Esophagus squamous epithelium (tissue), 4 donors: ENCODE measurements at regions not wholly inside any gene's neighbourhood (a gene's known extent, or its start where the extent isn't known, plus 50 kb on each side); places are given as distances from the start of the nearest gene placed in this dataset.

Experiments
- POLR2A ChIP-seq, 4 donors: fragments of 450-650 bp; IDR thresholded peaks; one replicate each; pipeline ENCODE4 v1.6.1; 2017; ENCODE audit warnings: antibody characterized with exemption in 4 of 4, mild to moderate bottlenecking in 4 of 4, moderate library complexity in 3 of 4
- TF ChIP-seq, protein P1 (sequence below), 6 experiments: fragments of 450-650 bp in 4 of 6; fragments of 200-600 bp in 2 of 6; sonication (generic) in 2 of 6; IDR thresholded peaks; one replicate each; pipeline ENCODE4 v1.5.1; 2016 to 2019; ENCODE audit warnings: antibody characterized with exemption in 6 of 6, mild to moderate bottlenecking in 4 of 6, moderate library complexity in 4 of 6

DNA sequence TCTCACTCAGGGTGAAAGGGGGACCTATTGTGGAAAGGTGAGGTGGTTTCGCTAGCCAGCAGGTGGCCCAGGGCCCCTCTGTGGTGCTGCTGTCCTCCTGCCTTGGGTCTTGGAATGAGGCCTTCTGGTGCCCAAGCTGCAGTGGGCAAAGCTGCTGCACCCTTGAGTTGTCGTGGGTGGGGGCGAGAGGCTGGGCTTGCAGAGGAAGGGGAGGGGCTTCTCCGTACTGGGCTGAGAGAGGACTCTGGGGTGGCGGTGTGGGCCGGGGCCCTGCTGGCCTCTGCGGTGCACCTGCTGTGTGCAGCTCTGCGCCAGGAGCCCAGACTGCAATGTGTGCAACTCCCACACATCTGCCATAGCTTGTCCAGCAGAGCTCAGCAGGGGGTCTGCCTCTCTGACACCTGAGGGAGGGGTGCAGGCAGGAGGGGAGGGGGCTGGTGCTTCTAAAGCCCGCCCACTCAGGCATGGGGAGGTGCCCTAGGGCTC, 145.8 kb downstream of the KIF26A start:
- TF ChIP-seq, protein P1, sequence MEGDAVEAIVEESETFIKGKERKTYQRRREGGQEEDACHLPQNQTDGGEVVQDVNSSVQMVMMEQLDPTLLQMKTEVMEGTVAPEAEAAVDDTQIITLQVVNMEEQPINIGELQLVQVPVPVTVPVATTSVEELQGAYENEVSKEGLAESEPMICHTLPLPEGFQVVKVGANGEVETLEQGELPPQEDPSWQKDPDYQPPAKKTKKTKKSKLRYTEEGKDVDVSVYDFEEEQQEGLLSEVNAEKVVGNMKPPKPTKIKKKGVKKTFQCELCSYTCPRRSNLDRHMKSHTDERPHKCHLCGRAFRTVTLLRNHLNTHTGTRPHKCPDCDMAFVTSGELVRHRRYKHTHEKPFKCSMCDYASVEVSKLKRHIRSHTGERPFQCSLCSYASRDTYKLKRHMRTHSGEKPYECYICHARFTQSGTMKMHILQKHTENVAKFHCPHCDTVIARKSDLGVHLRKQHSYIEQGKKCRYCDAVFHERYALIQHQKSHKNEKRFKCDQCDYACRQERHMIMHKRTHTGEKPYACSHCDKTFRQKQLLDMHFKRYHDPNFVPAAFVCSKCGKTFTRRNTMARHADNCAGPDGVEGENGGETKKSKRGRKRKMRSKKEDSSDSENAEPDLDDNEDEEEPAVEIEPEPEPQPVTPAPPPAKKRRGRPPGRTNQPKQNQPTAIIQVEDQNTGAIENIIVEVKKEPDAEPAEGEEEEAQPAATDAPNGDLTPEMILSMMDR (IDR thresholded peaks at IDR 0.05), result no peak
- TF ChIP-seq POLR2A (IDR thresholded peaks at IDR 0.05), result no peak
